SK-N-MC (cell line): ENCODE measurements at regions not wholly inside any gene's neighbourhood (a gene's known extent, or its start where the extent isn't known, plus 50 kb on each side); places are given as distances from the start of the nearest gene placed in this dataset.

Experiments
- EZH2 ChIP-seq: fragments of 200-600 bp; sonication (generic); IDR thresholded peaks from one replicate; pipeline ENCODE4 v1.6.1; 2017; ENCODE audit warnings: antibody characterized with exemption
- FOXP2 ChIP-seq: optimal IDR thresholded peaks from 2 replicates; pipeline ENCODE3; 2011; ENCODE audit warnings: mild to moderate bottlenecking, moderate library complexity; ENCODE audit not compliant: insufficient read depth; ENCODE audit errors: extremely low read length, control extremely low read depth

GRCh38 chrX:45379236-45379635 is 178.6 kb upstream of the DIPK2B start:
- TF ChIP-seq EZH2 (no peak), FOXP2 (no peak)
